H1 (cell line): ENCODE measurements at regions not wholly inside any gene's neighbourhood (a gene's known extent, or its start where the extent isn't known, plus 50 kb on each side); places are given as distances from the start of the nearest gene placed in this dataset.

Experiments used
- CTCF ChIA-PET: fragments of 300-600 bp; sonication (Branson Sonifier 250); formaldehyde crosslinking; loops from one replicate; lab custom pipeline; 2021; ENCODE audit not compliant: partially characterized antibody; lab: Charles Lee
- POLR2A ChIA-PET: fragments of 300-600 bp; sonication (Branson Sonifier 250); formaldehyde crosslinking; loops from one replicate; lab custom pipeline; 2021; ENCODE audit warnings: inconsistent platforms; ENCODE audit not compliant: partially characterized antibody; lab: Charles Lee
- DNase-seq, 2 experiments: peaks; one replicate each; pipeline versions ENCODE4 v3.0.0 to v3.0.0-alpha.2; 2010 to 2022; ENCODE audit warnings: low spot score in 2 of 2, low read depth in 1 of 2, mixed read lengths in 1 of 2
- FAIRE-seq: peaks from 2 replicates; lab custom pipeline; 2011; peaks lifted over from hg19 to GRCh38; lab: Jason Lieb, UNC
- H2AFZ ChIP-seq: 2 replicates; pipeline ENCODE4 v1.8.1; 2012; ENCODE audit warnings: low read length, inconsistent platforms
- H2AK5ac ChIP-seq: 2 replicates; pipeline ENCODE4 v1.6.1; 2013; ENCODE audit warnings: low read depth, low read length
- H2BK120ac ChIP-seq: replicated peaks from 2 replicates; pipeline ENCODE3; 2013; ENCODE audit warnings: low read depth, low read length, inconsistent platforms
- H2BK12ac ChIP-seq: 2 replicates; pipeline ENCODE4 v1.6.1; 2013; ENCODE audit warnings: low read depth, low read length
- H2BK15ac ChIP-seq: 2 replicates; pipeline ENCODE4 v1.6.1; 2013; ENCODE audit warnings: low read length
- H2BK20ac ChIP-seq: 2 replicates; pipeline ENCODE4 v1.6.1; 2013; ENCODE audit warnings: low read length
- H2BK5ac ChIP-seq: 2 replicates; pipeline ENCODE4 v1.6.1; 2013; ENCODE audit warnings: low read depth, low read length
- H3K14ac ChIP-seq: 2 replicates; pipeline ENCODE4 v1.6.1; 2013; ENCODE audit warnings: inconsistent platforms; ENCODE audit not compliant: insufficient read length
- H3K18ac ChIP-seq: 2 replicates; pipeline ENCODE4 v1.6.1; 2013; ENCODE audit warnings: low read length; ENCODE audit errors: extremely low read depth
- H3K23ac ChIP-seq: 2 replicates; pipeline ENCODE4 v1.6.1; 2013; ENCODE audit warnings: inconsistent platforms; ENCODE audit not compliant: insufficient read length
- H3K23me2 ChIP-seq: 2 replicates; pipeline ENCODE4 v1.6.1; 2013; ENCODE audit warnings: low read depth, low read length
- H3K27ac ChIP-seq: 2 replicates; pipeline ENCODE4 v1.6.1; 2011; ENCODE audit warnings: low read depth, low read length, inconsistent platforms
- H3K27me3 ChIP-seq, 4 experiments: replicated peaks in 1 of 4; 1 replicate in 1 of 4; 2 replicates in 3 of 4; pipeline versions ENCODE4 v1.6.1 to v1.8.1; 2011 to 2013; ENCODE audit warnings: low read length in 3 of 4, mild to moderate bottlenecking in 3 of 4, inconsistent platforms in 2 of 4, mixed read lengths in 2 of 4, moderate library complexity in 1 of 4; ENCODE audit not compliant: control insufficient read depth in 3 of 4, insufficient read depth in 3 of 4; ENCODE audit errors: extremely low read depth in 1 of 4
- H3K36me3 ChIP-seq, 4 experiments: 2 replicates each; pipeline versions ENCODE4 v1.6.1 to v1.8.1; 2011 to 2013; ENCODE audit warnings: mild to moderate bottlenecking in 4 of 4, low read length in 3 of 4, moderate library complexity in 2 of 4, control low read depth in 1 of 4, inconsistent platforms in 1 of 4; ENCODE audit not compliant: insufficient read depth in 4 of 4, control insufficient read depth in 2 of 4
- H3K4ac ChIP-seq: replicated peaks from 2 replicates; pipeline ENCODE3; 2013; ENCODE audit warnings: low read length, low read depth, mixed read lengths, inconsistent platforms; ENCODE audit not compliant: insufficient read length
- H3K4me1 ChIP-seq, 4 experiments: replicated peaks in 1 of 4; 1 replicate in 1 of 4; 2 replicates in 3 of 4; pipeline versions ENCODE4 v1.6.1 to v1.8.1; 2011 to 2013; ENCODE audit warnings: low read length in 3 of 4, inconsistent platforms in 2 of 4, mixed read lengths in 1 of 4; ENCODE audit not compliant: insufficient read depth in 4 of 4, control insufficient read depth in 3 of 4
- H3K4me2 ChIP-seq, 2 experiments: 2 replicates each; pipeline versions ENCODE4 v1.6.1 to v1.8.1; 2011 to 2013; ENCODE audit warnings: low read depth in 2 of 2, low read length in 2 of 2, control low read depth in 1 of 2, inconsistent platforms in 1 of 2, mild to moderate bottlenecking in 1 of 2; ENCODE audit not compliant: insufficient read depth in 1 of 2
- H3K4me3 ChIP-seq, 4 experiments: fragments of 200-600, 300-600 bp in 1 of 4; sonication (generic), shearing (Covaris generic), sonication (Bioruptor Twin) in 1 of 4; 2 replicates each; pipeline versions ENCODE4 v1.5.1 to v1.8.1; 2011 to 2016; ENCODE audit warnings: low read length in 4 of 4, low read depth in 3 of 4, control low read depth in 2 of 4, inconsistent platforms in 2 of 4, mild to moderate bottlenecking in 2 of 4, mixed read lengths in 1 of 4, moderate library complexity in 1 of 4; ENCODE audit not compliant: insufficient read depth in 2 of 4; ENCODE audit errors: extremely low read depth in 1 of 4
- H3K56ac ChIP-seq: replicated peaks from 2 replicates; pipeline ENCODE3; 2013; ENCODE audit warnings: low read depth, mild to moderate bottlenecking, mixed read lengths, low read length, inconsistent platforms; ENCODE audit not compliant: insufficient read length
- H3K79me1 ChIP-seq: 2 replicates; pipeline ENCODE4 v1.6.1; 2013; ENCODE audit warnings: low read depth, low read length, control low read depth
- H3K79me2 ChIP-seq, 2 experiments: 2 replicates each; pipeline versions ENCODE4 v1.6.1 to v1.8.1; 2012 to 2013; ENCODE audit warnings: low read length in 2 of 2, mild to moderate bottlenecking in 2 of 2, inconsistent platforms in 1 of 2; ENCODE audit not compliant: insufficient read depth in 2 of 2, control insufficient read depth in 1 of 2
- H3K9ac ChIP-seq, 4 experiments: replicated peaks in 1 of 4; 1 replicate in 1 of 4; 2 replicates in 3 of 4; pipeline versions ENCODE4 v1.6.1 to v1.8.1; 2011 to 2013; ENCODE audit warnings: low read depth in 3 of 4, low read length in 3 of 4, control low read depth in 2 of 4, mild to moderate bottlenecking in 2 of 4, moderate library complexity in 2 of 4, inconsistent platforms in 1 of 4; ENCODE audit errors: extremely low read depth in 1 of 4
- H3K9me3 ChIP-seq, 2 experiments: 2 replicates each; pipeline versions ENCODE4 v1.6.1 to v1.8.1; 2012 to 2013; ENCODE audit warnings: mild to moderate bottlenecking in 2 of 2, moderate library complexity in 2 of 2, control low read depth in 1 of 2, inconsistent platforms in 1 of 2, low read depth in 1 of 2, low read length in 1 of 2, mixed read lengths in 1 of 2; ENCODE audit not compliant: insufficient read depth in 2 of 2
- H4K20me1 ChIP-seq, 2 experiments: replicated peaks in 1 of 2; 2 replicates each; pipeline versions ENCODE3 to v1.8.1; 2011 to 2013; ENCODE audit warnings: inconsistent platforms in 2 of 2, low read length in 2 of 2, mild to moderate bottlenecking in 1 of 2; ENCODE audit not compliant: insufficient read depth in 2 of 2, control insufficient read depth in 1 of 2
- H4K5ac ChIP-seq: 2 replicates; pipeline ENCODE4 v1.6.1; 2013; ENCODE audit warnings: low read length, low read depth, mixed read lengths, inconsistent platforms; ENCODE audit not compliant: insufficient read length
- H4K8ac ChIP-seq: 2 replicates; pipeline ENCODE4 v1.8.0; 2013; ENCODE audit warnings: mild to moderate bottlenecking, moderate library complexity, low read length, inconsistent platforms; ENCODE audit not compliant: insufficient read depth; ENCODE audit errors: extremely low read depth
- H4K91ac ChIP-seq: replicated peaks from 2 replicates; pipeline ENCODE3; 2013; ENCODE audit warnings: low read length, mixed read lengths, inconsistent platforms; ENCODE audit not compliant: insufficient read length
- SIRT6 ChIP-seq: IDR thresholded peaks from one replicate; pipeline ENCODE4 v1.7.1; 2012; ENCODE audit warnings: low read length, inconsistent platforms
- WGBS, 2 experiments: shearing (Covaris generic) in 1 of 2; methylation state at CpG; one replicate each; pipeline versions ENCODE4 v1.1.6 to v1.1.7; 2013 to 2015; ENCODE audit warnings: low lambda C conversion rate in 2 of 2, mixed read lengths in 2 of 2, inconsistent platforms in 1 of 2, low coverage in 1 of 2, missing lambda C conversion rate in 1 of 2; ENCODE audit not compliant: insufficient replicate concordance in 2 of 2, insufficient coverage in 1 of 2, insufficient read length in 1 of 2; ENCODE audit errors: extremely low coverage in 1 of 2, missing lambda C conversion rate in 1 of 2; 5-methylcytosine and 5-hydroxymethylcytosine counted together

DNA sequence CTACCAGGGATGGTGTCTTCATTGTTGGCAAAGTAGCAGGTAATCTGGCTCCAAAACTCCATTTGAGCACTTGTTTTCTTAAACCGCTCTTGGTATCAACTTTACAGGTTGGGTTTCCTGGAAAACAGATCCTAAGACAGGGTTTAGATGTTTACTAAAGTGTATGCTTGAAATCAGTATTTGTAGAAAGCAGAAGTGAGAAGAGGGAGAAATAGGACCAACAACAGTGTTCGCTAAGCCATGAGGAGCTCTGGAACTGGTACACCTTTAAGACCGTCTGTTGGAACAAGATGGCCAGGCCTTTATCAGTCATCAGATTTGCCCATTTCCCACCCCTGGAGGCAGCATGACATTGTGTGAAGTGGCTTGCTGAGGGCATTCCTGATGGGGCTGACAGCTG is 171.0 kb upstream of the COL8A1 start:
- no peak overlapping the region for H3K4me3 ChIP-seq
- H3K4me1 ChIP-seq = no peaks in the 10 kb centered on the region
- no peaks in the 10 kb centered on the region for H3K79me1 ChIP-seq
- H4K20me1 ChIP-seq = no peaks in the 10 kb centered on the region
- no peaks in the 10 kb centered on the region for H3K9me3 ChIP-seq
- DNase-seq (no peak), FAIRE-seq (no peak)
- no peak overlapping the region for H3K9ac ChIP-seq
- H2AFZ ChIP-seq = no peak overlapping the region
- H2BK120ac ChIP-seq = no peak overlapping the region
- H4K5ac ChIP-seq = no peak overlapping the region
- H3K27ac ChIP-seq = no peak overlapping the region
- H3K14ac ChIP-seq = no peak overlapping the region
- no peak overlapping the region for H4K8ac ChIP-seq
- no peak overlapping the region for H2BK12ac ChIP-seq
- no peak overlapping the region for H2BK5ac ChIP-seq
- H2BK20ac ChIP-seq = no peak overlapping the region
- H3K56ac ChIP-seq = no peak overlapping the region
- H2BK15ac ChIP-seq = no peak overlapping the region
- H3K27me3 ChIP-seq = peaks cover 0 to 1% (median 0%) of the 10 kb centered on the region in 4 experiments; a peak in 1 of 7 replicates
- no peak overlapping the region for H3K18ac ChIP-seq
- no peaks in the 10 kb centered on the region for H3K36me3 ChIP-seq
- POLR2A ChIA-PET = no interaction called here
- H3K79me2 ChIP-seq = no peaks in the 10 kb centered on the region
- H3K23ac ChIP-seq = no peak overlapping the region
- no peak overlapping the region for H3K4ac ChIP-seq
- no peak for TF ChIP-seq SIRT6
- WGBS, 2 experiments = 94% methylated on average over 3 of the region's 3 CpGs; no CpG with 5 or more reads in 1 of the 2 experiments
- H4K91ac ChIP-seq = no peak overlapping the region
- H2AK5ac ChIP-seq = no peak overlapping the region
- CTCF ChIA-PET = interaction anchor here (1.0 to 1.4 kb wide), 2 partner anchors 13 to 287 kb away, joined by 3 read pairs; no protein-coding TSS in a partner anchor
- no peak overlapping the region for H3K4me2 ChIP-seq
- H3K23me2 ChIP-seq = no peaks in the 10 kb centered on the region
